Esophagus muscularis mucosa (tissue), 3 donors: ENCODE measurements at regions not wholly inside any gene's neighbourhood (a gene's known extent, or its start where the extent isn't known, plus 50 kb on each side); places are given as distances from the start of the nearest gene placed in this dataset.

Source experiments
- POLR2A ChIP-seq: fragments of 450-650 bp; IDR thresholded peaks from one replicate; pipeline ENCODE4 v1.6.1; 2017; ENCODE audit warnings: antibody characterized with exemption, moderate library complexity, mild to moderate bottlenecking, low read depth
- POLR2AphosphoS5 ChIP-seq, 2 donors: sonication (generic); formaldehyde crosslinking; IDR thresholded peaks; one replicate each; pipeline ENCODE4 v1.6.1; 2017; ENCODE audit warnings: antibody characterized with exemption in 2 of 2
- TF ChIP-seq, protein P1 (sequence below), 3 experiments: fragments of 200-600 bp in 2 of 3; fragments of 450-650 bp in 1 of 3; sonication (generic) in 2 of 3; IDR thresholded peaks; one replicate each; pipeline ENCODE4 v1.5.1; 2017 to 2019; ENCODE audit warnings: antibody characterized with exemption in 3 of 3, mild to moderate bottlenecking in 2 of 3, moderate library complexity in 1 of 3

DNA sequence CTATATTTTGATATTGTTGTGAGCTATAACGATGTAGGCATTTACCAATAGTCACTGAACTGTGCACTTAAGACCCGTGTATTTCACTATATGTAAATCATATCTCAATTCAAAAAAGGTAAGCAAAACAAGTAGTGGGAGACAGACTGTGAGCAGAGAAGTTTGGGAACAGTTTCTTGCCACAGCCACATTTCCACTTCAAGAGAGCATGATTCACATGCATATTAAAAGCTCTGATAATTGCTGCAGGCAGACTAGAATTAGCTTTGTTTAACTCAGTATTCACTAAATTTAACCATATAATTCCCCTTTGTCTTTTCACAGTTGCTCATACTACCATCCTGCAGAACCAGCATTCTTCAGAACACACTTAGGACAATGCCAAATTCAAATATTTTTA lies 168.4 kb upstream of the ZNF385D start:
- TF ChIP-seq, protein P1, sequence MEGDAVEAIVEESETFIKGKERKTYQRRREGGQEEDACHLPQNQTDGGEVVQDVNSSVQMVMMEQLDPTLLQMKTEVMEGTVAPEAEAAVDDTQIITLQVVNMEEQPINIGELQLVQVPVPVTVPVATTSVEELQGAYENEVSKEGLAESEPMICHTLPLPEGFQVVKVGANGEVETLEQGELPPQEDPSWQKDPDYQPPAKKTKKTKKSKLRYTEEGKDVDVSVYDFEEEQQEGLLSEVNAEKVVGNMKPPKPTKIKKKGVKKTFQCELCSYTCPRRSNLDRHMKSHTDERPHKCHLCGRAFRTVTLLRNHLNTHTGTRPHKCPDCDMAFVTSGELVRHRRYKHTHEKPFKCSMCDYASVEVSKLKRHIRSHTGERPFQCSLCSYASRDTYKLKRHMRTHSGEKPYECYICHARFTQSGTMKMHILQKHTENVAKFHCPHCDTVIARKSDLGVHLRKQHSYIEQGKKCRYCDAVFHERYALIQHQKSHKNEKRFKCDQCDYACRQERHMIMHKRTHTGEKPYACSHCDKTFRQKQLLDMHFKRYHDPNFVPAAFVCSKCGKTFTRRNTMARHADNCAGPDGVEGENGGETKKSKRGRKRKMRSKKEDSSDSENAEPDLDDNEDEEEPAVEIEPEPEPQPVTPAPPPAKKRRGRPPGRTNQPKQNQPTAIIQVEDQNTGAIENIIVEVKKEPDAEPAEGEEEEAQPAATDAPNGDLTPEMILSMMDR (IDR thresholded peaks at IDR 0.05) = no peak
- TF ChIP-seq POLR2AphosphoS5 (IDR thresholded peaks at IDR 0.05) (no peak), POLR2A (no peak)
